SIG-M5 (cell line): ENCODE measurements at regions not wholly inside any gene's neighbourhood (a gene's known extent, or its start where the extent isn't known, plus 50 kb on each side); places are given as distances from the start of the nearest gene placed in this dataset.
"Not testable (repeated sequence)": the region's sequence is repeated elsewhere in the genome, so short reads cannot be mapped to it uniquely, and the experiment has no call there.

Source experiments
- DNase-seq: peaks from one replicate; lab custom pipeline; 2025; lab: John Stamatoyannopoulos, UW

- DNase-seq, result no peak
Observed at GRCh38 chr14:58752771-58753201, 115.0 kb downstream of the DACT1 start.

- DNase-seq, result no peak
Observed at GRCh38 chr14:58755031-58755925, 117.5 kb downstream of the DACT1 start.

GRCh38 chr14:58760121-58760520, 122.4 kb downstream of the DACT1 start:
- DNase-seq, result no peak

- DNase-seq, result no peak
Observed at GRCh38 chr14:58762629-58763028, 124.9 kb downstream of the DACT1 start.

- no peak for DNase-seq
Observed at GRCh38 chr14:58763210-58763609, 125.4 kb downstream of the DACT1 start.

- DNase-seq, result no peak
Observed at GRCh38 chr14:58765418-58765831, 127.7 kb downstream of the DACT1 start.

- DNase-seq, result no peak
Observed at GRCh38 chr14:58765843-58766242, 128.1 kb downstream of the DACT1 start.

- DNase-seq, result no peak
Observed at GRCh38 chr14:58769011-58769643, 131.4 kb downstream of the DACT1 start.

GRCh38 chr14:58769771-58770170, 132.0 kb downstream of the DACT1 start:
- no peak for DNase-seq

GRCh38 chr14:58770491-58770982, 132.8 kb downstream of the DACT1 start:
- DNase-seq, result no peak

- DNase-seq, result no peak
Observed at GRCh38 chr14:58771016-58771415, 133.3 kb downstream of the DACT1 start.

GRCh38 chr14:58772116-58772515, 134.4 kb downstream of the DACT1 start:
- DNase-seq, result no peak

GRCh38 chr14:58772794-58773620, 135.2 kb downstream of the DACT1 start:
- DNase-seq, result no peak

- no peak for DNase-seq
Observed at GRCh38 chr14:58774531-58774930, 136.8 kb downstream of the DACT1 start.

- DNase-seq, result not testable (repeated sequence)
Observed at GRCh38 chr14:58775130-58775529, 137.4 kb downstream of the DACT1 start.

GRCh38 chr14:58776516-58776915, 138.8 kb downstream of the DACT1 start:
- no peak for DNase-seq

GRCh38 chr14:58777541-58777979, 139.8 kb downstream of the DACT1 start:
- DNase-seq, result no peak

- DNase-seq, result no peak
Observed at GRCh38 chr14:58778202-58778601, 140.4 kb downstream of the DACT1 start.

GRCh38 chr14:58779376-58779775, 141.6 kb downstream of the DACT1 start:
- DNase-seq, result no peak

GRCh38 chr14:58780185-58780584, 142.4 kb downstream of the DACT1 start:
- no peak for DNase-seq

GRCh38 chr14:58780605-58781004, 142.8 kb downstream of the DACT1 start:
- DNase-seq, result no peak

- DNase-seq, result no peak
Observed at GRCh38 chr14:58782011-58782410, 144.2 kb downstream of the DACT1 start.
